ENCODE measurements at regions not wholly inside any gene's neighbourhood (a gene's known extent, or its start where the extent isn't known, plus 50 kb on each side); places are given as distances from the start of the nearest gene placed in this dataset.

GRCh38 chr6:21526974-21527373 lies 66.6 kb upstream of the SOX4 start:
- Histone ChIP-seq H3K27me3 (ENCODE audit: control insufficient read depth, insufficient read depth, low read length) (no peaks in the 10 kb centered on the region), H3K36me3 (ENCODE audit: control insufficient read depth, insufficient read depth, low read length) (no peaks in the 10 kb centered on the region), H3K4me3 (ENCODE audit: low read depth, low read length) (no peak overlapping the region)
- POLR2A ChIA-PET = no interaction called here
- no peak for DNase-seq (ENCODE audit: low read depth)
- TF ChIP-seq CTCF (IDR thresholded peaks at IDR 0.05; ENCODE audit: insufficient read depth, low read depth, low read length) = no peak
- CTCF ChIA-PET = no interaction called here

- DNase-seq (ENCODE audit: low read depth) = no peak
- CTCF ChIA-PET = interaction anchor here (0.6 kb wide), 1 partner anchor 505 kb away, joined by 3 read pairs; no protein-coding TSS in a partner anchor
- no peak for TF ChIP-seq CTCF (IDR thresholded peaks at IDR 0.05; ENCODE audit: insufficient read depth, low read depth, low read length)
- Histone ChIP-seq H3K27me3 (ENCODE audit: control insufficient read depth, insufficient read depth, low read length) (no peaks in the 10 kb centered on the region), H3K36me3 (ENCODE audit: control insufficient read depth, insufficient read depth, low read length) (no peaks in the 10 kb centered on the region), H3K4me3 (ENCODE audit: low read depth, low read length) (no peak overlapping the region)
- POLR2A ChIA-PET = no interaction called here
These were observed 65.8 kb upstream of the SOX4 start for GRCh38 chr6:21527731-21528130.

- TF ChIP-seq CTCF (IDR thresholded peaks at IDR 0.05; ENCODE audit: insufficient read depth, low read depth, low read length) = no peak
- POLR2A ChIA-PET = no interaction called here
- Histone ChIP-seq H3K4me3 (ENCODE audit: low read depth, low read length) (no peak overlapping the region), H3K27me3 (ENCODE audit: control insufficient read depth, insufficient read depth, low read length) (no peaks in the 10 kb centered on the region), H3K36me3 (ENCODE audit: control insufficient read depth, insufficient read depth, low read length) (no peaks in the 10 kb centered on the region)
- DNase-seq (ENCODE audit: low read depth) = no peak
- CTCF ChIA-PET = interaction anchor here (0.6 kb wide), 1 partner anchor 25 kb away, joined by 3 read pairs; no protein-coding TSS in a partner anchor
These were observed 64.1 kb upstream of the SOX4 start for GRCh38 chr6:21529431-21529830.

GRCh38 chr6:21531393-21531792 lies 62.2 kb upstream of the SOX4 start:
- no peak for TF ChIP-seq CTCF (IDR thresholded peaks at IDR 0.05; ENCODE audit: insufficient read depth, low read depth, low read length)

GRCh38 chr6:21533678-21534077 lies 59.9 kb upstream of the SOX4 start:
- ChIA-PET POLR2A (no interaction called here), CTCF (interaction anchor here (1.2 kb wide), 1 partner anchor 16 kb away, joined by 3 read pairs; no protein-coding TSS in a partner anchor)
- no peak for TF ChIP-seq CTCF (IDR thresholded peaks at IDR 0.05; ENCODE audit: insufficient read depth, low read depth, low read length)
- Histone ChIP-seq H3K36me3 (ENCODE audit: control insufficient read depth, insufficient read depth, low read length) (no peaks in the 10 kb centered on the region), H3K27me3 (ENCODE audit: control insufficient read depth, insufficient read depth, low read length) (no peaks in the 10 kb centered on the region), H3K4me3 (ENCODE audit: low read depth, low read length) (no peak overlapping the region)
- no peak for DNase-seq (ENCODE audit: low read depth)

More at GRCh38 chr6:21531393-21531792, 62.2 kb upstream of the SOX4 start:
- ChIA-PET POLR2A (no interaction called here), CTCF (interaction anchor here (0.7 to 0.8 kb wide), 2 partner anchors 303 to 1519 kb away, joined by 3 read pairs; no protein-coding TSS in a partner anchor)
- Histone ChIP-seq H3K36me3 (ENCODE audit: control insufficient read depth, insufficient read depth, low read length) (no peaks in the 10 kb centered on the region), H3K27me3 (ENCODE audit: control insufficient read depth, insufficient read depth, low read length) (no peaks in the 10 kb centered on the region), H3K4me3 (ENCODE audit: low read depth, low read length) (no peak overlapping the region)
- DNase-seq (ENCODE audit: low read depth) = no peak

All from BJ (cell line).